OCI-LY7 (cell line): ENCODE measurements at regions not wholly inside any gene's neighbourhood (a gene's known extent, or its start where the extent isn't known, plus 50 kb on each side); places are given as distances from the start of the nearest gene placed in this dataset.
A peak's percentile ranks its signal among the peaks of the same experiment; 100 is the strongest.
"Not testable (repeated sequence)": the region's sequence is repeated elsewhere in the genome, so short reads cannot be mapped to it uniquely, and the experiment has no call there.

Experiments used
- BruUV-seq: library from RNA; stranded (reverse); fragments of 400-500 nt; replicated peaks from 2 replicates; lab custom pipeline; 2021; lab: Mats Ljungman, UMichigan
- CTCF ChIA-PET: fragments of 300-600 bp; sonication (Branson Sonifier 250); formaldehyde crosslinking; loops from one replicate; lab custom pipeline; 2022; ENCODE audit warnings: antibody characterized with exemption; ENCODE audit not compliant: unreplicated experiment; lab: Charles Lee
- POLR2A ChIA-PET: fragments of 300-600 bp; sonication (Branson Sonifier 250); formaldehyde crosslinking; loops from one replicate; lab custom pipeline; 2022; ENCODE audit warnings: antibody characterized with exemption; lab: Charles Lee
- DNase-seq: peaks from one replicate; pipeline ENCODE4 v3.0.0-alpha.2; 2015; ENCODE audit warnings: low spot score
- H2AFZ ChIP-seq: fragments of 200-600 bp; sonication (generic), shearing (Covaris generic); 2 replicates; pipeline ENCODE4 v1.6.1; 2014; ENCODE audit warnings: mild to moderate bottlenecking, antibody characterized with exemption, low read length, moderate library complexity
- H3K27ac ChIP-seq: fragments of 200-600 bp; sonication (generic); 2 replicates; pipeline ENCODE4 v1.5.1; 2014; ENCODE audit warnings: mixed run types, low read depth, mild to moderate bottlenecking, moderate library complexity, low read length, inconsistent platforms; ENCODE audit not compliant: poor library complexity, severe bottlenecking
- H3K36me3 ChIP-seq: fragments of 200-600 bp; sonication (generic); 2 replicates; pipeline ENCODE4 v1.6.1; 2014; ENCODE audit warnings: mild to moderate bottlenecking, antibody characterized with exemption, low read length, moderate library complexity, mixed read lengths; ENCODE audit not compliant: insufficient read depth
- H3K4me1 ChIP-seq: fragments of 200-600 bp; sonication (generic); 2 replicates; pipeline ENCODE4 v1.5.1; 2014; ENCODE audit warnings: mild to moderate bottlenecking, low read length; ENCODE audit not compliant: insufficient read depth, poor library complexity, severe bottlenecking
- H3K4me2 ChIP-seq: fragments of 200-600 bp; sonication (generic); 2 replicates; pipeline ENCODE4 v1.6.1; 2014; ENCODE audit warnings: mild to moderate bottlenecking, low read length
- H3K4me3 ChIP-seq: fragments of 200-600 bp; sonication (generic); 2 replicates; pipeline ENCODE4 v1.5.1; 2014; ENCODE audit warnings: mild to moderate bottlenecking, low read depth, low read length; ENCODE audit not compliant: poor library complexity, severe bottlenecking
- H3K79me2 ChIP-seq: fragments of 200-600 bp; sonication (generic); 2 replicates; pipeline ENCODE4 v1.6.1; 2016; ENCODE audit warnings: low read depth, mild to moderate bottlenecking, low read length, moderate library complexity, mixed read lengths; ENCODE audit not compliant: insufficient read depth
- H3K9me2 ChIP-seq: fragments of 200-600 bp; sonication (generic); 2 replicates; pipeline ENCODE4 v1.6.1; 2016; ENCODE audit warnings: mild to moderate bottlenecking, low read length, mixed read lengths; ENCODE audit not compliant: insufficient read depth
- H3K9me3 ChIP-seq: fragments of 200-600 bp; sonication (generic); 2 replicates; pipeline ENCODE4 v1.6.1; 2014; ENCODE audit warnings: mild to moderate bottlenecking, mixed run types, low read length, mixed read lengths
- H4K20me1 ChIP-seq: fragments of 200-600 bp; sonication (generic); 2 replicates; pipeline ENCODE4 v1.6.1; 2014; ENCODE audit warnings: mild to moderate bottlenecking, antibody characterized with exemption, low read length, moderate library complexity, mixed read lengths; ENCODE audit not compliant: insufficient read depth
- EZH2phosphoT487 ChIP-seq: fragments of 200-600 bp; sonication (generic); IDR thresholded peaks from 2 replicates; pipeline ENCODE4 v1.6.1; 2018; ENCODE audit warnings: low read depth, borderline replicate concordance, mild to moderate bottlenecking, mixed run types, antibody characterized with exemption, low read length, moderate library complexity, mixed read lengths
- intact Hi-C: fragments of 100-400 bp; cut with micrococcal nuclease; formaldehyde crosslinking; loops from one replicate; pipeline ENCODE4 v1.10.0; 2022; ENCODE audit not compliant: unreplicated experiment
- TF ChIP-seq, protein P1 (sequence below): fragments of 200-600 bp; sonication (generic); conservative IDR thresholded peaks from 2 replicates; pipeline ENCODE4 v1.5.1; 2014; ENCODE audit warnings: mild to moderate bottlenecking, antibody characterized with exemption, low read length, moderate library complexity, mixed read lengths

DNA sequence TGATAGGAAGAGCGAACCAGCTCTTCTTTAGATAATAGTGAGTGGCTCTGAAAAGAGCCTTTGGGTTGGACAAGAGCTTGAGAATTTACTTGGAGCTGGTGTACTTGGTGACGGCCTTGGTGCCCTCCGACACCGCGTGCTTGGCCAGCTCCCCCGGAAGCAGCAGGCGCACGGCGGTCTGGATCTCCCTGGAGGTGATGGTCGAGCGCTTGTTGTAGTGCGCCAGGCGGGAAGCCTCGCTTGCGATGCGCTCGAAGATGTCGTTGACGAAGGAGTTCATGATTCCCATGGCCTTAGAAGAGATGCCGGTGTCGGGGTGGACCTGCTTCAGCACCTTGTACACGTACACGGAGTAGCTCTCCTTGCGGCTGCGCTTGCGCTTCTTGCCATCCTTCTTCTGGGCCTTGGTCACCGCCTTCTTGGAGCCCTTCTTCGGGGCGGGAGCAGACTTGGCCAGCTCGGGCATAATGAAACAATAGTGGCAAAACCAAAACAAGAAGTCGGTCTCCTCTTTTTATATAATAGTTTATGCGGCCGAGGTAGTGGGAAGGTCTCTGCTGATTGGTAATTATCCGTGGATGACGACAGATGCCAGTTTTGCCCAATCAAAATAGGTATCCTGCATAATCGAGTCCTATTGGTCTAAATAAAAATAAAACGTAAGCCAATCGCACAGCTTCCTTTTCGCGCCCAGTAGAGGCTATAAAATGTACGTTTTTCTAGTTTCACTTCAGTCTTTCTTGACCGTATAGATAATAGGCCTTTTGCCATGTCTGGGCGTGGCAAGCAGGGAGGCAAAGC lies 104.6 kb downstream of the OR2B2 start:
- ChIA-PET POLR2A (interaction anchor here (0.5 to 10.5 kb wide), 43 partner anchors 10 to 1781 kb away, joined by 3 to 380 read pairs (median 4); partner anchors contain the start of gene ZNF184), CTCF (interaction anchor here (0.5 to 1.2 kb wide), 3 partner anchors 11 to 1815 kb away, joined by 3 read pairs; no protein-coding TSS in a partner anchor)
- BruUV-seq = TSS peak; percentile 97
- DNase-seq = peak; percentile 98
- H3K4me2 ChIP-seq = peak overlapping the region; percentile 99
- not testable (repeated sequence) for H3K79me2 ChIP-seq, H3K9me3 ChIP-seq, H2AFZ ChIP-seq, H4K20me1 ChIP-seq, H3K36me3 ChIP-seq, H3K9me2 ChIP-seq
- intact Hi-C loops = loop anchor here (1.0 to 5.0 kb wide), 4 partner anchors 653 to 1535 kb away; a partner anchor contains a TSS
- peak overlapping the region; percentile 96 for H3K27ac ChIP-seq
- peak overlapping the region; percentile 82 for H3K4me3 ChIP-seq
- peaks cover 50% of the 10 kb centered on the region for H3K4me1 ChIP-seq

DNA sequence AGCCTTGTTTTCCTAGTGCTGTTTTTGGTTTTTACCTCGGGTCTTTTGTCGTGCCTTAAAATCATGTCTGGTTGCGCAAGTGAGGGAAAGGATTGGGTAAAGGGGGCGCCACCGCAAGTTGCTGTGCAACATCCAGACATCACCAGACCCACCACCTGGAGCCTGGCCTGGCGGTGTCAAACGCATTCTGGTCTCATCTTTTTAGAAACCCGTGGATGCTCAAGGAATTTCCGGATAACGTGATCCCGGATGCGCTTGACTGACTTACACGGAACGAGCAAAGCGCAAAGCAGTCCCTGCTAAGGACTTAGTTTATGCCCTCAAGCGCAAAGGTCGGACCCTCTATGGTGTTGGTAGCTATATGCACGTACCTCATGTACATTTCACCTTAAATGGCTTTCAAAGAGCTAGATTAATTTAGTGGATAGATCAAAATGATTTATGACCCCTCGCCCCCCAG lies 105.2 kb downstream of the OR2B2 start:
- Histone ChIP-seq H3K9me3 (no peaks in the 10 kb centered on the region; the same call in 1 of the 2 replicates), H3K79me2 (no peaks in the 10 kb centered on the region), H3K36me3 (peaks cover 6% of the 10 kb centered on the region; the same call in 1 of the 2 replicates), H4K20me1 (no peaks in the 10 kb centered on the region), H3K27ac (peak overlapping the region; percentile 96), H3K4me3 (peak overlapping the region; percentile 78), H3K4me1 (peaks cover 44% of the 10 kb centered on the region), H3K9me2 (no peaks in the 10 kb centered on the region), H3K4me2 (peak overlapping the region; percentile 99), H2AFZ (no peak overlapping the region)
- ChIA-PET CTCF (interaction anchor here (0.6 to 1.2 kb wide), 3 partner anchors 10 to 675 kb away, joined by 3 read pairs; no protein-coding TSS in a partner anchor), POLR2A (interaction anchor here (0.6 to 10.5 kb wide), 31 partner anchors 10 to 1780 kb away, joined by 3 to 380 read pairs (median 5); partner anchors contain the start of gene ZNF184)
- TF ChIP-seq EZH2phosphoT487 = no peak
- TF ChIP-seq, protein P1, sequence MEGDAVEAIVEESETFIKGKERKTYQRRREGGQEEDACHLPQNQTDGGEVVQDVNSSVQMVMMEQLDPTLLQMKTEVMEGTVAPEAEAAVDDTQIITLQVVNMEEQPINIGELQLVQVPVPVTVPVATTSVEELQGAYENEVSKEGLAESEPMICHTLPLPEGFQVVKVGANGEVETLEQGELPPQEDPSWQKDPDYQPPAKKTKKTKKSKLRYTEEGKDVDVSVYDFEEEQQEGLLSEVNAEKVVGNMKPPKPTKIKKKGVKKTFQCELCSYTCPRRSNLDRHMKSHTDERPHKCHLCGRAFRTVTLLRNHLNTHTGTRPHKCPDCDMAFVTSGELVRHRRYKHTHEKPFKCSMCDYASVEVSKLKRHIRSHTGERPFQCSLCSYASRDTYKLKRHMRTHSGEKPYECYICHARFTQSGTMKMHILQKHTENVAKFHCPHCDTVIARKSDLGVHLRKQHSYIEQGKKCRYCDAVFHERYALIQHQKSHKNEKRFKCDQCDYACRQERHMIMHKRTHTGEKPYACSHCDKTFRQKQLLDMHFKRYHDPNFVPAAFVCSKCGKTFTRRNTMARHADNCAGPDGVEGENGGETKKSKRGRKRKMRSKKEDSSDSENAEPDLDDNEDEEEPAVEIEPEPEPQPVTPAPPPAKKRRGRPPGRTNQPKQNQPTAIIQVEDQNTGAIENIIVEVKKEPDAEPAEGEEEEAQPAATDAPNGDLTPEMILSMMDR = peak; percentile 55; the same call in 1 of the 2 replicates
- DNase-seq = peak; percentile 87
- intact Hi-C loops = loop anchor here (1.0 to 5.0 kb wide), 3 partner anchors 652 to 1535 kb away; a partner anchor contains a TSS
- BruUV-seq = no TSS peak

DNA sequence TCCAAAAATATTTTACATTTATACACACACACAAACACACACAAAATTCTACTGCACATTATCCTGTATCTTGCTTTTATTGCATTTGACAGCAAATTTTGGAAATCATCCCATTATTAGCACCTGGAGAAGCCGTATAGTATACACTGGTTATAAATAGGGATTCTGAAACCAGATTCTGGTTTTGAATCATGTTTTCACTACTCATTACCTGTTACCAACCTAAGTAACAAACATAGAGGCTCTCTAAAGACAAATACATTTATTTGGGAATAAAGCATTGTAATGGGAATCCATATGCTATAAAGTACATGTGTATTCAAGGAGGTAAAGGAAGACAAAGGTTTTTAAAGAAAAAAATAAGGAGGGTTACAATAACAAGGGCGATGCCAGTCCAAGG lies 106.8 kb downstream of the OR2B2 start:
- Histone ChIP-seq H2AFZ (peak overlapping the region; percentile 71), H3K9me2 (no peaks in the 10 kb centered on the region), H3K4me3 (no peak overlapping the region), H4K20me1 (no peaks in the 10 kb centered on the region), H3K79me2 (no peaks in the 10 kb centered on the region), H3K27ac (peak overlapping the region; percentile 96), H3K36me3 (peaks cover 3% of the 10 kb centered on the region; the same call in 1 of the 2 replicates), H3K4me1 (peaks cover 33% of the 10 kb centered on the region), H3K9me3 (no peaks in the 10 kb centered on the region; the same call in 1 of the 2 replicates), H3K4me2 (peak overlapping the region; percentile 99)
- DNase-seq = no peak
- BruUV-seq = no TSS peak
- POLR2A ChIA-PET = interaction anchor here (0.6 to 10.2 kb wide), 10 partner anchors 8 to 674 kb away, joined by 3 to 286 read pairs (median 29); partner anchors contain the start of gene ZNF184
- no peak for TF ChIP-seq EZH2phosphoT487
- TF ChIP-seq, protein P1 = no peak
- CTCF ChIA-PET = no interaction called here
- intact Hi-C loops = loop anchor here (5.0 kb wide), 1 partner anchor 1533 kb away; a partner anchor contains a TSS
